ENCODE measurements at regions not wholly inside any gene's neighbourhood (a gene's known extent, or its start where the extent isn't known, plus 50 kb on each side); places are given as distances from the start of the nearest gene placed in this dataset.

DNA sequence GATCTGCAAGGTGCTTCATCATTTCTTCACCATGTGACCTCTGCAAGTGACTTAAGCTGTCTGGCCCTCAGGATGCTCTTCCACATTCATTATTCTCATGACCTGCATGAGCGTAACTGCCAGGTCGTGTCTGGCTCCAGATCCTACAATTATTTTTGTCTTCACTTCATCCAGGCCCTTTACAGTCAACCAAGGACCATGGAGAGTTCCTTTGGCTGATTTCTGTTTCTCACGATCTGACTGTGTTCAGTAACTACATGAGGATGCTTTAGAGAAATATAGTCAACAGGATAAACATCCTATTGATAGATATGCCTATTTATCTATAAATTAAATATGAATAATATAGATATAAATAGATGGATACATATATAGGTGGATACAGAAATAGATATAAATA, 1251.6 kb downstream of the NLGN4Y start:
- DNase-seq (ENCODE audit: insufficient read length, low spot score), result no peak
- FAIRE-seq, result no peak
- TF ChIP-seq PAX5 (IDR thresholded peaks at IDR 0.05; ENCODE audit: insufficient read depth, low read length, severe bottlenecking) (no peak), TAF1 (IDR thresholded peaks at IDR 0.05; ENCODE audit: low read depth, low read length) (no peak), POLR2AphosphoS5 (IDR thresholded peaks at IDR 0.05; ENCODE audit: low read depth, low read length) (no peak), POU2F2 (IDR thresholded peaks at IDR 0.05; ENCODE audit: low read depth, low read length) (no peak), POLR2A (IDR thresholded peaks at IDR 0.05; ENCODE audit: low read depth, low read length) (no peak), SPI1 (IDR thresholded peaks at IDR 0.05; ENCODE audit: low read depth, low read length) (no peak)

DNA sequence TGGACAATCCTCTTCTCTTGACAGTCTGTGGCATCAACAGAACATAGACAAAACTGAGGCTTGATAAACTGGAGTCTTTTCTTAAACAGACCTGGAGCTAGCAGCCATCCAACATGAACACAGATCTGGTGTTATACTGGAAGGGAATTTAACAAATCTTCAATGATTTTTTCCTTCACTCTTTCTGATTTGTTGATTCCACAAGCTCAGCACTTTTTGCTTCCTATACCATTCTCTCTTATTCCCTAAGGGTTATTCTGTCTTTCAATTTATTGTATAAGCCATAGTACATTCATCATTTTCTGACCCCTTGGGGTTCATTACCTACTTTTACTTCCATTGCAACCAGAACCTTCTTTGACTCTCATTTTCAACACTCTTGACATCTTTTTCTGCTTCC, 1255.6 kb downstream of the NLGN4Y start:
- no peak for FAIRE-seq
- no peak for TF ChIP-seq TAF1 (IDR thresholded peaks at IDR 0.05; ENCODE audit: low read depth, low read length)
- no peak for TF ChIP-seq POLR2A (IDR thresholded peaks at IDR 0.05; ENCODE audit: low read depth, low read length)
- no peak for TF ChIP-seq POLR2AphosphoS5 (IDR thresholded peaks at IDR 0.05; ENCODE audit: low read depth, low read length)
- TF ChIP-seq PAX5 (IDR thresholded peaks at IDR 0.05; ENCODE audit: insufficient read depth, low read length, severe bottlenecking), result no peak
- no peak for TF ChIP-seq POU2F2 (IDR thresholded peaks at IDR 0.05; ENCODE audit: low read depth, low read length)
- TF ChIP-seq SPI1 (IDR thresholded peaks at IDR 0.05; ENCODE audit: low read depth, low read length), result no peak
- no peak for DNase-seq (ENCODE audit: insufficient read length, low spot score)

DNA sequence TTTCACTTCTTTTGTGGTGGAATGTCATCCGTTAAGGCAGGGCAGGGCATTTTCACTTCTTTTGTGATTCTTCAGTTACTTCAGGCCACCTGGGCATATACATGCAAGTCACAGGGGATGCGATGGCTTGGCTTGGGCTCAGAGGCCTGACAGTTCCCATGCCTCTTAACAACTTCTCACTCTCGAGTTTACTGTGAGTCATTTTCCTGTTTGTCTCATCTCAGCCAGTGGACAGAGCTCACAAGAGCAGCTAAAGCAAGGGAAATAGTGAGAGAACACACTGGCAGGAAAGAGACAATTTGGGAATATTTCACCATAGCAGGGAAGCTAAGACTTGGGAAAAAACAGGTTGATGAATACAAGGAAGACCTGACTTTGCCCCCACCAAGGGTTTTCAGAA, 1275.7 kb downstream of the NLGN4Y start:
- DNase-seq (ENCODE audit: insufficient read length, low spot score) (no peak), FAIRE-seq (no peak)
- TF ChIP-seq POU2F2 (IDR thresholded peaks at IDR 0.05; ENCODE audit: low read depth, low read length) (no peak), PAX5 (IDR thresholded peaks at IDR 0.05; ENCODE audit: insufficient read depth, low read length, severe bottlenecking) (no peak), POLR2AphosphoS5 (IDR thresholded peaks at IDR 0.05; ENCODE audit: low read depth, low read length) (no peak), SPI1 (IDR thresholded peaks at IDR 0.05; ENCODE audit: low read depth, low read length) (no peak), POLR2A (IDR thresholded peaks at IDR 0.05; ENCODE audit: low read depth, low read length) (no peak), TAF1 (IDR thresholded peaks at IDR 0.05; ENCODE audit: low read depth, low read length) (no peak)

DNA sequence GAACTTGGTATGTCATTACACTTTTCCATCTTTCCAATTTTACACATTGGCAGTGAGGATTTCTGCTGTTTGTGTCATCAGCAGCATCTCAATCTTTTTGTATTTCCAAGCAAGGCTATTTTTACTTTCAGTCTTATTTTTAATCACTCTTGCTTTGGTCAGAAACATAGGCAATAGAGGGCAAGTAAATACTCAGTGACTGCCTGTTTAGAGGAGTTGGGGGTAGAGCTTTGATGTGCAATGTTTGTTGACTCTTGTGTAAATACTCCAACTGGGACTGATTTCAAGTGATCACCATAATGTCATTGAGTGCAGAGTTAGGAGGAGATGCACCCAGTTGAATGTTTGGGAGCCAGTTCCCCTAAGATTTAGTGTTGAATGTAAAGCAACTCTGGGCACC, 1281.7 kb downstream of the NLGN4Y start:
- FAIRE-seq, result no peak
- TF ChIP-seq SPI1 (IDR thresholded peaks at IDR 0.05; ENCODE audit: low read depth, low read length) (no peak), PAX5 (IDR thresholded peaks at IDR 0.05; ENCODE audit: insufficient read depth, low read length, severe bottlenecking) (no peak), POLR2A (IDR thresholded peaks at IDR 0.05; ENCODE audit: low read depth, low read length) (no peak), TAF1 (IDR thresholded peaks at IDR 0.05; ENCODE audit: low read depth, low read length) (no peak), POU2F2 (IDR thresholded peaks at IDR 0.05; ENCODE audit: low read depth, low read length) (no peak), POLR2AphosphoS5 (IDR thresholded peaks at IDR 0.05; ENCODE audit: low read depth, low read length) (no peak)
- DNase-seq (ENCODE audit: insufficient read length, low spot score), result no peak

DNA sequence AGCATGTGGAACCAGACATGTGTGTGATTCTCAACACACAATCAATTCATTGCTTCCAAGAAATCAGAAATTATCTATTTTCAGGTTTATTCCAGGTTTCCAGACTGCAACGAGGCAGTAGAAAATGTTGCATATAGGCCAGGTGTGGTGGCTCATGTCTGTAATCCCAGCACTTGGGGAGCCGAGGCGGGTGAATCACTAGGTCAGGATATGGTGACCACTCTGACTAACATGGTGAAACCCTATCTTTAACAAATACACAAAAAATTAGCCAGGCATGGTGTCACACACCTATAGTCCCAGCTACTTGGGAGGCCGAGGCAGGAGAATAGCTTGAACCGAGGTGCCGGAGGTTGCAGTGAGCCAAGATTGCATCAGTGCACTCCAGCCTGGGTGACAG, 1289.9 kb downstream of the NLGN4Y start:
- FAIRE-seq (no peak), DNase-seq (ENCODE audit: insufficient read length, low spot score) (no peak)
- no peak for TF ChIP-seq PAX5 (IDR thresholded peaks at IDR 0.05; ENCODE audit: insufficient read depth, low read length, severe bottlenecking)
- TF ChIP-seq POU2F2 (IDR thresholded peaks at IDR 0.05; ENCODE audit: low read depth, low read length), result no peak
- TF ChIP-seq POLR2AphosphoS5 (IDR thresholded peaks at IDR 0.05; ENCODE audit: low read depth, low read length), result no peak
- TF ChIP-seq SPI1 (IDR thresholded peaks at IDR 0.05; ENCODE audit: low read depth, low read length), result no peak
- no peak for TF ChIP-seq TAF1 (IDR thresholded peaks at IDR 0.05; ENCODE audit: low read depth, low read length)
- no peak for TF ChIP-seq POLR2A (IDR thresholded peaks at IDR 0.05; ENCODE audit: low read depth, low read length)

All from GM12891 (cell line).